Thyroid gland (tissue), 4 donors: ENCODE measurements at regions not wholly inside any gene's neighbourhood (a gene's known extent, or its start where the extent isn't known, plus 50 kb on each side); places are given as distances from the start of the nearest gene placed in this dataset.
A peak's percentile ranks its signal among the peaks of the same experiment; 100 is the strongest.

Experiments
- DNase-seq, 2 donors: peaks; one replicate each; pipeline ENCODE4 v3.0.0-alpha.2; 2019
- H3K27ac ChIP-seq, 3 donors: fragments of 200-600 bp; sonication (generic); 1 replicate in 2 of 3; 2 replicates in 1 of 3; pipeline ENCODE4 v1.5.1; 2016 to 2019; ENCODE audit warnings: mild to moderate bottlenecking in 1 of 3, moderate library complexity in 1 of 3
- H3K27me3 ChIP-seq: fragments of 200-600 bp; sonication (generic); one replicate; pipeline ENCODE4 v1.5.1; 2019
- H3K36me3 ChIP-seq, 2 donors: fragments of 200-600 bp; sonication (generic); one replicate each; pipeline ENCODE4 v1.5.1; 2016 to 2019
- H3K4me1 ChIP-seq, 2 donors: fragments of 200-600 bp; sonication (generic); one replicate each; pipeline ENCODE4 v1.5.1; 2017 to 2019
- H3K4me3 ChIP-seq, 3 donors: fragments of 200-600 bp; sonication (generic); replicated peaks in 1 of 3; 1 replicate in 2 of 3; 2 replicates in 1 of 3; pipeline ENCODE4 v1.5.1; 2016; ENCODE audit warnings: mild to moderate bottlenecking in 1 of 3
- H3K9me3 ChIP-seq: fragments of 200-600 bp; sonication (generic); one replicate; pipeline ENCODE4 v1.5.1; 2017
- POLR2A ChIP-seq, 2 donors: fragments of 450-650 bp; IDR thresholded peaks; one replicate each; pipeline ENCODE4 v1.6.1; 2017; ENCODE audit warnings: antibody characterized with exemption in 2 of 2, mild to moderate bottlenecking in 2 of 2, moderate library complexity in 1 of 2
- WGBS, 2 donors: methylation state at CpG; one replicate each; pipeline ENCODE4 v1.1.5; 2017; 5-methylcytosine and 5-hydroxymethylcytosine counted together
- intact Hi-C: fragments of 100-400 bp; cut with DNase I; formaldehyde crosslinking; loops from one replicate; pipeline ENCODE4 v1.15.1; 2023
- TF ChIP-seq, protein P1 (sequence below), 6 experiments: fragments of 200-600 bp in 3 of 6; fragments of 450-650 bp in 3 of 6; sonication (generic) in 3 of 6; IDR thresholded peaks; one replicate each; pipeline ENCODE4 v1.5.1; 2016 to 2019; ENCODE audit warnings: antibody characterized with exemption in 6 of 6, mild to moderate bottlenecking in 2 of 6, inconsistent platforms in 1 of 6, moderate library complexity in 1 of 6

DNA sequence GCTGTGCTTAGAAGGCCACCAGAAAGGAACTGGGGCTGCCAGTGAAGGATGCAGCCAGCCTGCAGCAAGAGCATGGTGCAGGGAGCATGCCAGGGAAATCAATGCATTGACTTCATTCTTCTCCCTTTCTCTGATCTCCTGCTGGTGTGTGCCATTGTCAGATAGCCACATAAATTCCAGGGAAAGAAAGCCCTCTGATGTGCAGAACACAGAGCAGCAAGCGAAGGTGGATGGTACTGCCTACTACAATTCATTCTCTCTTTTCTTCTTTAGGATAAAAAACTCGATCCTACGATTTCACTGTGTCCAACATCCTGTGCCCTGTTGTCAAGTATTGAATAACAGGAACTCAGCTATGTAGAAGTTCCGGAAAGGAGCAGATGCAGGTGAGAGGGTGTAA, 446.7 kb upstream of the TMEM132C start:
- Histone ChIP-seq H3K4me1 (peaks cover 0 to 13% of the 10 kb centered on the region in 2 donors), H3K27me3 (no peaks in the 10 kb centered on the region), H3K36me3 (no peaks in the 10 kb centered on the region), H3K27ac (no peak overlapping the region), H3K9me3 (no peaks in the 10 kb centered on the region), H3K4me3 (no peak overlapping the region)
- TF ChIP-seq POLR2A (IDR thresholded peaks at IDR 0.05), result no peak
- TF ChIP-seq, protein P1, sequence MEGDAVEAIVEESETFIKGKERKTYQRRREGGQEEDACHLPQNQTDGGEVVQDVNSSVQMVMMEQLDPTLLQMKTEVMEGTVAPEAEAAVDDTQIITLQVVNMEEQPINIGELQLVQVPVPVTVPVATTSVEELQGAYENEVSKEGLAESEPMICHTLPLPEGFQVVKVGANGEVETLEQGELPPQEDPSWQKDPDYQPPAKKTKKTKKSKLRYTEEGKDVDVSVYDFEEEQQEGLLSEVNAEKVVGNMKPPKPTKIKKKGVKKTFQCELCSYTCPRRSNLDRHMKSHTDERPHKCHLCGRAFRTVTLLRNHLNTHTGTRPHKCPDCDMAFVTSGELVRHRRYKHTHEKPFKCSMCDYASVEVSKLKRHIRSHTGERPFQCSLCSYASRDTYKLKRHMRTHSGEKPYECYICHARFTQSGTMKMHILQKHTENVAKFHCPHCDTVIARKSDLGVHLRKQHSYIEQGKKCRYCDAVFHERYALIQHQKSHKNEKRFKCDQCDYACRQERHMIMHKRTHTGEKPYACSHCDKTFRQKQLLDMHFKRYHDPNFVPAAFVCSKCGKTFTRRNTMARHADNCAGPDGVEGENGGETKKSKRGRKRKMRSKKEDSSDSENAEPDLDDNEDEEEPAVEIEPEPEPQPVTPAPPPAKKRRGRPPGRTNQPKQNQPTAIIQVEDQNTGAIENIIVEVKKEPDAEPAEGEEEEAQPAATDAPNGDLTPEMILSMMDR (IDR thresholded peaks at IDR 0.05), result no peak
- 79 to 80% methylated on average over 4 of the region's 4 CpGs for WGBS, 2 donors
- intact Hi-C loops, result no loop called here
- no peak for DNase-seq

GRCh38 chr12:127820846-127821245, 446.1 kb upstream of the TMEM132C start:
- no peak overlapping the region for H3K27ac ChIP-seq
- intact Hi-C loops, result no loop called here
- no peaks in the 10 kb centered on the region for H3K9me3 ChIP-seq
- 90 to 92% methylated on average over 7 of the region's 7 CpGs for WGBS, 2 donors
- H3K36me3 ChIP-seq, result no peaks in the 10 kb centered on the region
- H3K27me3 ChIP-seq, result no peaks in the 10 kb centered on the region
- peaks cover 0 to 13% of the 10 kb centered on the region in 2 donors for H3K4me1 ChIP-seq
- no peak for DNase-seq
- no peak overlapping the region for H3K4me3 ChIP-seq
- TF ChIP-seq POLR2A (IDR thresholded peaks at IDR 0.05), result no peak
- TF ChIP-seq, protein P1 (IDR thresholded peaks at IDR 0.05), result no peak

GRCh38 chr12:127822809-127823411, 444.1 kb upstream of the TMEM132C start:
- peaks cover 0 to 13% of the 10 kb centered on the region in 2 donors for H3K4me1 ChIP-seq
- H3K4me3 ChIP-seq, result no peak overlapping the region
- peak; percentile 85 to 86 for DNase-seq
- WGBS, 2 donors, result 13 to 30% methylated on average over 6 of the region's 6 CpGs
- peak overlapping the region in 2 of 3 donors; percentile 42 to 62 for H3K27ac ChIP-seq
- H3K9me3 ChIP-seq, result no peaks in the 10 kb centered on the region
- intact Hi-C loops, result no loop called here
- no peaks in the 10 kb centered on the region for H3K36me3 ChIP-seq
- no peak for TF ChIP-seq POLR2A (IDR thresholded peaks at IDR 0.05)
- TF ChIP-seq, protein P1 (IDR thresholded peaks at IDR 0.05), result peak in 1 of 6 experiments; percentile 13
- no peaks in the 10 kb centered on the region for H3K27me3 ChIP-seq

GRCh38 chr12:127823801-127824200, 443.2 kb upstream of the TMEM132C start:
- no peak for TF ChIP-seq POLR2A (IDR thresholded peaks at IDR 0.05)
- TF ChIP-seq, protein P1 (IDR thresholded peaks at IDR 0.05), result no peak
- Histone ChIP-seq H3K36me3 (no peaks in the 10 kb centered on the region), H3K4me3 (no peak overlapping the region), H3K9me3 (no peaks in the 10 kb centered on the region), H3K27me3 (no peaks in the 10 kb centered on the region), H3K4me1 (peaks cover 0 to 13% of the 10 kb centered on the region in 2 donors), H3K27ac (no peak overlapping the region)
- no peak for DNase-seq
- 72 to 82% methylated on average over 4 of the region's 4 CpGs for WGBS, 2 donors
- intact Hi-C loops, result no loop called here

DNA sequence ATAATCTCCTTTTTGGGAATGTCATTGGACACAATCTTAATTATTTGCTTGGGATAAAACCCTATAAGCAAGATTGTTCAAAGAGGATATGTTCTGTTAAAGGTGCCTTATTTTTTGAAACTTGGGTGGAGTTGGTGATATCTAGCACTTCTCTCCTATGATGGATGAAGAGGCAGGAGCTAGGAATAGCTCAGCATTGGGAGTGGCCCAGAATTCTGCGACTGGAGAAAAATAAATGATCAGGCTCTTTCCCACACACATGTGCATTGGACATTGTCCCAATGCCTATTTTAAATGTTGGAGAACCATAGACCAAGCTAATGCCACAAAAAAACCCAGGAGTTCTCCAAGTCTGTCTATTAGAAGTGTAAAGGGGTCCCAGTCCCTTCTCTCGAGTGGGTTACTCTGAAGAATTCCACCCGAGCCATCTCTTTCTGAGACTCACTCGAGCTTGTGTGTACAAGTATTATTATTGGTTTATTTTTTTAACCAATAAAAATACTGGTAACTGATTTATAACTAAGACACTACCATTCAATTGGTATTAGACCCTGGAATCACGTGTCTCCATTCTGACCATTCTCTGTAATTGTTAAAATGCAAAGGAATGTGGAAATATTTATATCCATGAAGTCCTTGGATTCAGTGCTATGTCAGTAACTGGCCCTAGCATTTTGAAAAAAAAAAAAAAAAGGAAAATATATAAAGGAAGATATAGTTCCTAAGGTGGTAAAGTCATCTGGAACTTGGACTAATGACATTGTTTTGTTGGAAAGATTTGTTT, 437.5 kb upstream of the TMEM132C start:
- Histone ChIP-seq H3K27me3 (no peaks in the 10 kb centered on the region), H3K9me3 (no peaks in the 10 kb centered on the region), H3K4me1 (no peaks in the 10 kb centered on the region), H3K4me3 (no peak overlapping the region), H3K36me3 (no peaks in the 10 kb centered on the region), H3K27ac (no peak overlapping the region)
- 76 to 80% methylated on average over 5 of the region's 5 CpGs for WGBS, 2 donors
- intact Hi-C loops, result no loop called here
- no peak for DNase-seq
- TF ChIP-seq POLR2A (IDR thresholded peaks at IDR 0.05), result no peak
- TF ChIP-seq, protein P1 (IDR thresholded peaks at IDR 0.05), result no peak
